GM19467 (cell line): ENCODE measurements at regions not wholly inside any gene's neighbourhood (a gene's known extent, or its start where the extent isn't known, plus 50 kb on each side); places are given as distances from the start of the nearest gene placed in this dataset.
"Not testable (repeated sequence)": the region's sequence is repeated elsewhere in the genome, so short reads cannot be mapped to it uniquely, and the experiment has no call there.

Experiments used
- ATAC-seq: cut with Tn5 transposase; IDR thresholded peaks from one replicate; pipeline ENCODE4 v1.9.1; 2021; ENCODE audit warnings: mild to moderate bottlenecking, moderate library complexity; ENCODE audit not compliant: unreplicated experiment

GRCh38 chr5:165405340-165405739 lies 1899.9 kb downstream of the MAT2B start:
- ATAC-seq: no peak

- no peak for ATAC-seq
Measured at GRCh38 chr5:165407352-165407751, 1901.9 kb downstream of the MAT2B start.

- ATAC-seq: no peak
Measured at GRCh38 chr5:165410476-165410875, 1905.1 kb downstream of the MAT2B start.

- ATAC-seq: not testable (repeated sequence)
Measured at GRCh38 chr5:165411532-165411931, 1906.1 kb downstream of the MAT2B start.

- no peak for ATAC-seq
Measured at GRCh38 chr5:165420493-165420892, 1915.1 kb downstream of the MAT2B start.

GRCh38 chr5:165423697-165424299 lies 1918.4 kb downstream of the MAT2B start:
- ATAC-seq: no peak

GRCh38 chr5:165425594-165425993 lies 1920.2 kb downstream of the MAT2B start:
- no peak for ATAC-seq

- ATAC-seq: no peak
Measured at GRCh38 chr5:165448753-165449152, 1943.3 kb downstream of the MAT2B start.

GRCh38 chr5:165457859-165458481 lies 1952.6 kb downstream of the MAT2B start:
- no peak for ATAC-seq

- no peak for ATAC-seq
Measured at GRCh38 chr5:165459232-165459631, 1953.8 kb downstream of the MAT2B start.

GRCh38 chr5:165460911-165461310 lies 1955.5 kb downstream of the MAT2B start:
- no peak for ATAC-seq

GRCh38 chr5:165477546-165477945 lies 1972.1 kb downstream of the MAT2B start:
- ATAC-seq: no peak

GRCh38 chr5:165495829-165496380 lies 1990.5 kb downstream of the MAT2B start:
- ATAC-seq: no peak

GRCh38 chr5:165497707-165498106 lies 1992.3 kb downstream of the MAT2B start:
- no peak for ATAC-seq

- no peak for ATAC-seq
Measured at GRCh38 chr5:165502893-165503691, 1997.7 kb downstream of the MAT2B start.

GRCh38 chr5:165504674-165505073 lies 1999.3 kb downstream of the MAT2B start:
- ATAC-seq: no peak

- ATAC-seq: no peak
Measured at GRCh38 chr5:165508286-165508685, 2002.9 kb downstream of the MAT2B start.

- ATAC-seq: no peak
Measured at GRCh38 chr5:165508861-165509260, 2003.4 kb downstream of the MAT2B start.

- no peak for ATAC-seq
Measured at GRCh38 chr5:165521816-165522610, 2016.6 kb downstream of the MAT2B start.

- ATAC-seq: no peak
Measured at GRCh38 chr5:165525271-165525670, 2019.9 kb downstream of the MAT2B start.

GRCh38 chr5:165526357-165526756 lies 2020.9 kb downstream of the MAT2B start:
- no peak for ATAC-seq
